Cerebellar nuclear complex (tissue), 1 donor: ENCODE measurements at regions not wholly inside any gene's neighbourhood (a gene's known extent, or its start where the extent isn't known, plus 50 kb on each side); places are given as distances from the start of the nearest gene placed in this dataset.

Source experiments
- DNase-seq, 2 experiments: peaks; one replicate each; lab custom pipeline; 2025; lab: John Stamatoyannopoulos, UW

DNA sequence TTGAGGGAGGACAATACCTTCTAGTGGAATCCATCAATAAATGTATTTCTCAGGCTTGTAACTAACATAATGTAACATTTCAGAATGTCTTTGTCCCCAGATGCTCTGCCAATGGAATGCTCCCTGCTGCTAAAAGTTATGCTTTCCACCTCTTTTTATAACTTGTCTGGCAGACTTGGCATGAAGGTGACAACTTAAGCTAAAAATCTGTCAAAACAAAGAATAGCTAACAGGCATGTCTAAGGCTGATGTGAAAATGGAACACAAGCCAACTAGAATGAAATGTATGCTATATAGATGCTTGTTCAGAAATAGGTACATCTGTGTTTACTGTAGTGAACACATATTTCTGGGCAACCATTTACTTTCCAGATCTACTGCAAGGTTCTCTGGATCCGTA, 467.9 kb downstream of the MRPL39 start:
- no peak for DNase-seq

GRCh38 chr21:25133939-25134338, 473.3 kb downstream of the MRPL39 start:
- DNase-seq: no peak

- no peak for DNase-seq
Observed at GRCh38 chr21:25127811-25128210, 479.5 kb downstream of the MRPL39 start.

DNA sequence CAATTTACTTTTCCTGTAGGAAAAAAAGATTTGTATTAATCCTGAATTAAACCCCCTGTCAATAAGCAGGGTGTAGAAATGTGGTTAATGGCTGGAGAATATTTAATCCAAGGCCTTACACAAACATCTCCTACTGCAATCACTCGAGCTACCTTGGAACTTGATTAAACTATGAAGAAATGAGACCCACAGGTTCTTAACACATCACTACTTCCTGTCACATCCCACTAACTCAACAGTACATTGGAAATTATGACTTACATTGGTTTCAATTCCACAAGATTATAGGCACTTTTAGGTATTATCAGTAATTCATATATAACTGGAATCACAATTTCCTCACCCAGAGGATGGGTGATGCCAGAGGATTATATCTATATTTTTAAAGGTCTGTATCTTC, 480.3 kb downstream of the MRPL39 start:
- DNase-seq: no peak

- no peak for DNase-seq
Observed at GRCh38 chr21:25126564-25126963, 480.7 kb downstream of the MRPL39 start.

DNA sequence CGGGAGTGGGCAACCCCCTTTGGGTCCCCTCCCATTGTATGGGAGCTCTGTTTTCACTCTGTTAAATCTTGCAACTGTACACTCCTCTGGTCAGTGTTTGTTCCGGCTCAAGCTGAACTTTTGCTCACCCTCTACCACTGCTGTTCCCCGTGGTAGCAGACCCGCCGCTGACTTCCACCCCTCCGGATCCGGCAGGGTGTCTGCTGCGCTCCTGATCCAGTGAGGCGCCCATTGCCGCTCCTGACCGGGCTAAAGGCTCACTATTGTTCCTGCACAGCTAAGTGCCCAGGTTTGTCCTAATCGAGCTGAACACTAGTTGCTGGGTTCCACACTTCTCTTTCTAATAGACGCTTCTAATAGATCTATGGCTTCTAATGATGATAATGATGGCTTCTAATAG, 488.6 kb downstream of the MRPL39 start:
- DNase-seq: no peak

DNA sequence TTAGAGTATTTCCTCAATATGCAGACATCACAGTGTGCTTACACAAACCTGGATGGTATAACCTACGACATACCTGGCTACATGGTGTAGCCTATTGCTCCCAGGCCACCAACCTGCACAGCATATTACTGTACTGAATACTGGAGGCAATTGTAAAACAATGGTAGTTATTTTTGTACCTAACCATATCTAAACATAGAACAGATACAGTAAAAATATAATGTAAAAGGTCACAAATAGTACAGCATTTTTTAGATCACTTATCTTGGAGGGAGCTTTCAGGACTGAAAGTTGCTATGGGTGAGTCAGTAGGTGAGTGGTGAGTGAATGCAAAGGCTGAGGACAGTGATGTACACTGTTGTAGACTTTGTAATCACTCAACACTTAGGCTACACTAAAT, 492.3 kb downstream of the MRPL39 start:
- DNase-seq: no peak

GRCh38 chr21:25107708-25108107, 499.6 kb downstream of the MRPL39 start:
- DNase-seq: no peak

GRCh38 chr21:25103500-25104207, 503.6 kb downstream of the MRPL39 start:
- DNase-seq: no peak

- DNase-seq: no peak
Observed at GRCh38 chr21:25097648-25098047, 509.6 kb downstream of the MRPL39 start.

DNA sequence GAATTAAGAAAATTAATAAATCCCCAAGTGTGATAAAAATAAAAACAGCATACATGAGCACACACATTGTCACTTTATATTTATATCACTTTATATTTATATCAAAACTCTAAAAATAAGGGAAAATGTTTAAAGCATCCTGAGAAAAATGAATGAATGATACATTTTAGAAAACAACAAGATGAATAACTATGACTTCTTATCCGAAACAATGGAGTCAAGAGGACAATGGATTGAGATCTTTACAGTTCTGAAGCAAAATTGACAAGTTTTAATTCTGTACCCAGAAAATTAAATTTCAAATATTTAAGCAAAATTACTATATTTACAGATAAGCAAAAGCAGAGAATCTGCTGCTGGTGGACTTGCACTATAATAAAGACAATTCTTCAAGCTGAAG, 512.6 kb downstream of the MRPL39 start:
- DNase-seq: no peak

DNA sequence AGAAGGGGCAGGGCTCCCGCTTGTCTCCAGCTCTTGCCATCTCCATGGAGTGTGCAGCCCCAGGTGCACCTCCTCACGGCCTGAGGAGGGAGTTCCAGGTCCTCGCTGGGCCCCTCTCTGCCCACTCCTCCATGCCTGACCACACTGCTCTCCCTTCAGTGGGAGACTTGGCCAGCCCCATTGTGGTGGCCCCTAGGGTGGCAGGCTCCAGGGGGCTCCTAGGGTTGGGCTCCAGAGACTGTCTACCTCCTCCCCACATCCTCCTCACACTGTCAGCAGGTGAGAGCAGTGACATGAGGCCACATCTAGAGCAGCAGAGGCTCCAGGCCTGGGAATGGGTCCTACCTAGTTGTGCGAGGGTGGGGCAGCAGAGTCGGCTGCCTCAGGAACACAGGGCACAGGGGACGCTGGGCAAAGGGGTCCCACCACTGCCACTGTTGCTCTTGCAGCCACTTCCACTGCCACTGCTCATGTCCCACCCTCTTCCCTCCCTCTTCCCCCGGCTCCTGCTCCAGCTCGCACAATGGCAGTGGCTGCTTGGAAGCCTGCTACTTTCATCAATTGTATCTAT, 514.8 kb downstream of the MRPL39 start:
- no peak for DNase-seq

- DNase-seq: no peak
Observed at GRCh38 chr21:25081096-25081495, 526.2 kb downstream of the MRPL39 start.

DNA sequence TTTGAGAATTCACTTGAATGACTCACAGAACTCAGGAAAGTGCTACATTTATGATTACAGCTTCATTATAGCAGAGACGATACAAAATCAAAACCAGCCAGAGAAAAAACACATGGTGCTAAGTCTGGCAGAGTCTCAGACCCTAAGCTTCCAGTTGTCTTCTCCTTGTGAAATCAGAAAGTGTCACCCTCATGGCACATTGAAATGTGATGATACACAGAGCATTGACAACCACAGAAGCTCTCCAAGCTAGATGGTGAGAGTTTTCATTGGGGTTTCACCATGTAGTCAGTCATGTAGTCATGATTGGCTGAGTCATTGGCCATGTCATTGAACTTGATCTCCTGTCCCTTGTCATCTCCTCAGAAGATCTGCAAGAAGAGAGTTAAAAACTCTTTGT, 526.6 kb downstream of the MRPL39 start:
- DNase-seq: no peak

DNA sequence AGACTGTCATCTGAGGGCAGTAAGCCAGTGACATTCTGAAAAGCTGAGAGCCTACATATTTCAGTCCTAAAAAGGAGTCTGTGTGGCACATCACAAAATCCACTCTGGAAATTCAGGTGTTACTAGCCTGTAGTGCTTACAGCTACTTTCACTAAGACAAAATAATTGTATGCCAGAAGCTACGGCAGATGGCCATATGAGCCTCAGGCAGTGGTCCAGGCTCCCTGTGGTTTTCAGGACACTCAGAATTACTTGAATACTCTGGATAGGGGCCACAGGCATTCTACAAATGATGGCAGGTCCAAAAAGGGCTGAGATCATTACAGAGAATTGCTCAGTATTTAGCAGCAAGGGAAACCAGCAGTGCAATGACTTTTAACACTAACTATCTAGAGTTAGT, 527.1 kb downstream of the MRPL39 start:
- peak in 1 of 2 experiments; percentile 18 for DNase-seq

DNA sequence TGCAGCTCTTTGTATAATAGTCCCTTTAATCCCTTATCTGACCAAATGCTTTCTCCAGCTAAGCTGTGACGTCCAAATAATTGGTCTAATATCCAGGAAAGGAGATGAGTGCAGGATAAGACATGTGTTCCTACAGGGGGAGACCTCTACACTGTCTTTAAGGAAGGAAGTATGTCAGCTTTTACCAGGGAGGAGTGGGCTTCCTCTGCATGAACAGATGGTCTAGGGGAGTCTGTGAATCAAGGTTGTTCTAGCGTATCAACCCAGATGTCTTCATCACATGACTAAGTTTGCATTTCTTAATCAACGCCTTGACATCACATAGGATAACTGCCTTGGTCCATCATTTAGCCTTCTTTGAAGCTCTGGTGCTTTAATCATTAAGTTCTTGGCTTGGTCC, 528.2 kb downstream of the MRPL39 start:
- DNase-seq: no peak

DNA sequence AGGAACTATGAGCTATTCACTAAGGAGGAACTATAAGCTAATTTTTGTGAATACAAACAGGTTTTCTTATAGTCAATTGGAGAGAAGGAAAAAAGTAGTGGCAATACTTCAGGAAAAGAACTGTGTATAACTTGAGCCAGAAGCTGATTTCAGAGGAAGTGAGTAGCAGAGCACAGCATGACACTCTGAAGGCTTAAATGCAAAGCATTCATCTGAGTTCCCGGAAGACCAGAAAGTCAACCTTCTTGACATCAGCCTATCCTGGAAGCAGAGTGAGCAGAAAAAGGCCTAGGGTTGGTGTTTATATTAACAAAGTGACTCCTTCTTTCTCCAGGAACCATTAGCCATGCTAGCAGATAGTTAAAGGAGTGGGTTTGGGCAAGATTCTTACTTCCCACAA, 545.2 kb downstream of the MRPL39 start:
- DNase-seq: no peak

DNA sequence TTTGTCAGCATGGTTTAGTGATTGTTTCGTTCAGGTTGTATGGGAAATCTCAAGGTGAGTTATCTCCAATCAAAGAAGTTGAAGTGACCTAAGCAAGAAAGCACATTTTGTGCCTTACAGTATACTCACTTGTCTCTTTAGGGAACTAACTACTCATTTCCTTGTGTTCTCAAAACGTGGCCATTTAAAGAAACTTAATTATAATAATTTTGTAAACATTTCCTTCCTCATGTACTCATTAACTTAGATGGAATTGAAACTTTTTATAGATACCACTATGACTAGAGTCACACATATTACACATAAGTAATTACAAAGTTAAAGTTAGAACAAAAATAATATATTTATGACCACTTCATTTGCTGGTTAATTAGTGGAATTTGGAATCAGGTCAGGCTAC, 552.6 kb downstream of the MRPL39 start:
- DNase-seq: no peak

GRCh38 chr21:25039461-25040380, 567.6 kb downstream of the MRPL39 start:
- DNase-seq: no peak

DNA sequence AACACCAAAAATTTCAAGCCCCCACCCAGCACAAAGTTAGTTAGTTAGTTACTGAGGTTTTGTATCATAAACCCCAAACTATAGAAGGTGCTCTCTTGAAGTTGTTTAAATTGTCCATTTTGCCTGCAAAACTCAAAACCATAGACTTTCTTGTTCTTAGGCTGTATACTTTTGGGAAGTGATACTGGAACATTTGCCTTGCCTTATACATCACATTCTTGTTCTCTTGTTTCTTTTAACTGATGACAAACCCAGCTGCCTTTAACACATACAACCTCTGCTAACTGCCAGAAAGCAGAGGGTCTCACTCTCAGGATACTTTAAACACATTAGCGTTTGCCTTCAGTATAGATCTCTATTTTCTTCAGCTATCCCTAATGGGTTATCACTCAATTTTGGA, 570.5 kb downstream of the MRPL39 start:
- DNase-seq: no peak

DNA sequence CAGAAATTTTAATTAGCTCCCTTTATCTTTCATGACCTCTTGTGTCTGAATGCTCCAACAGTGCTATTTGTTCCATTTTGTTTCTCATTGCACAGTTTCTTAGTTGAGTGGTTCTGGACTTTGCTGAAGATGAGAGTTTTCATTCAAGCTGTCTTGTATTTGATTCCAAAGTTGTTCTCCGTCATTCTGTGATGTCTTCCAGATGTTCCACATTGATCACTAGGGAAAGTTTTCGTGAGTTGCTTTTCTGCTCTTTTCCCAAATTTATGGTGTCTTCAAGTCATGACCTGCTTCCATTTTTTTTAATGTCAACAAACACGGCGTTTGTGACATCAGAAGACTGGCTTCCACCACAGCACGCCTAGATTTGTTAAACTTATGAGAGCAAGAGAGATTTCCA, 575.5 kb downstream of the MRPL39 start:
- DNase-seq: no peak

DNA sequence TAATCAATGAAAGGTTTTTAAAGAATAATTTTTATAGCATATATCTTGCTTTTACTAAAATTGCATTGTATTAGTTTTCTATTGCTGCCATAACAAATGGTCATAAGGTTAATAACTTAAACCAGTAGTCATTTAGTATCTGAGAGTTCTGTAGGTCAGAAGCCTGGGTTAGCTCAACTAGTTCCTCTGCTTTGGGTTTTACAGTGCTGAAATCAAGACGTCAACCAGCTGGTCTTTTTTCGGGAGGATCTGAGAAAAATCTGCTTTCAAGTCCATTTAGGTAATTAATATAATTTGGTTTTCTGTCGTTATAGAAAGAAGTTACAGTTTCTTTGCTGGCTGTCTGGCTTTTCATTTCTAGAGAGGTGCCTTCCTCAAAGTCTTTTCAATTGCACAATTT, 577.7 kb downstream of the MRPL39 start:
- DNase-seq: no peak

DNA sequence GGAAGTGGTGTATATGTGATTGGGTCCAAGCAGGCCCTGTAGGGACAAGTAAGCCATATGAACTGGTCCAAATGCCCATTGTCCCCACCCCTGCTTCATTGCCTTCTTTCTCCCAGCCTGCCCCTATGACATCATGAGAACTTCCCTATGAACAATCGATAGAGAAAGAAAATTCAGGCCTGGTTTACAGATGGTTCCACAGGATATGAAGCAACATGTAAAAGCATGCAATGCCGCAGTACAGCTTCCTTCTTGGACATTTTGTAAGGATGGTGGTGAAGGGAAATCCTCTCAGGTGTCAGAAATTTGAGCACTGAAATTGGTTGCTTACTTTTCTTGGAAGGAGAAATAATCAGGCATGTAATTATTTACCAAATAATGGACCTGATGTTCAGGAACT, 581.7 kb downstream of the MRPL39 start:
- no peak for DNase-seq
